GM19043 (cell line): ENCODE measurements at regions not wholly inside any gene's neighbourhood (a gene's known extent, or its start where the extent isn't known, plus 50 kb on each side); places are given as distances from the start of the nearest gene placed in this dataset.
"Not testable (repeated sequence)": the region's sequence is repeated elsewhere in the genome, so short reads cannot be mapped to it uniquely, and the experiment has no call there.

Experiments used
- ATAC-seq: cut with Tn5 transposase; IDR thresholded peaks from one replicate; pipeline ENCODE4 v1.9.1; 2021; ENCODE audit warnings: low read depth; ENCODE audit not compliant: unreplicated experiment

DNA sequence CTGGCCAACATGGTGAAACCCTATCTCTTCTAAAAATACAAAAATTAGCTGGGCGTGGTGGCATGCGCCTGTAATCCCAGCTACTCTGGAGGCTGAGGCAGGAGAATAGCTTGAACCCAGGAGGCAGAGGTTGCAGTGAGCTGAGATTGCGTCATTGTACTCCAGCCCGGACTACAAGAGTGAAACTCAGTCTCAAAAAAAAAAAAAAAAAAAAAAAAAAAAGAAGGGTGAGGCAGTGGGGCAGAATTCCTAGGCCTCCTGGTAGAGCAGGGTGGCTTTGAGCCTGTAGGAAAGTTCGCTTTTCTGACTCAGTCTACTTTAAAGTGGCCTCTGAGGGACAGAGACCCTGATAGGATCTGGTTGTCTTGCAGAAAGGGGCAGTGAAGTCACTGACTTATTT, 60.8 kb upstream of the GTF3A start:
- not testable (repeated sequence) for ATAC-seq

DNA sequence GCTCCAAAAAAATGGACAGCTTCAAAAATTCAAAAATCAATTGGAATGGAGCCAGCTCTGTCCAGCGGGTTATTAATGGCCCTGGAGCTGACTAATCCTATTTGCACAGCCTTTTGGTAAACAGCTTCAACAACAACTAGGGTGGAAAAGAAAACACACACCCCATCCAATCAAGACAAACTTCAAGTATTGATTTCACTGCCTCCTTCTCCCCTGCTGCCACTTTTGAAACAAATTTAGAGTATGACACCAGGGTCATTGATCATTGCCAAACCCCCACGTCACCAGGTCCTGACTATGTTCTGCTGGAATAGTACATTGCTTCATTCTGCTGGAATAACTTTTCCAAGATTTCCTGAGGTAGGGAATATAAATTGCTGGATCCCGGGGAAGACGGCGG, 56.8 kb upstream of the GTF3A start:
- ATAC-seq, result no peak

DNA sequence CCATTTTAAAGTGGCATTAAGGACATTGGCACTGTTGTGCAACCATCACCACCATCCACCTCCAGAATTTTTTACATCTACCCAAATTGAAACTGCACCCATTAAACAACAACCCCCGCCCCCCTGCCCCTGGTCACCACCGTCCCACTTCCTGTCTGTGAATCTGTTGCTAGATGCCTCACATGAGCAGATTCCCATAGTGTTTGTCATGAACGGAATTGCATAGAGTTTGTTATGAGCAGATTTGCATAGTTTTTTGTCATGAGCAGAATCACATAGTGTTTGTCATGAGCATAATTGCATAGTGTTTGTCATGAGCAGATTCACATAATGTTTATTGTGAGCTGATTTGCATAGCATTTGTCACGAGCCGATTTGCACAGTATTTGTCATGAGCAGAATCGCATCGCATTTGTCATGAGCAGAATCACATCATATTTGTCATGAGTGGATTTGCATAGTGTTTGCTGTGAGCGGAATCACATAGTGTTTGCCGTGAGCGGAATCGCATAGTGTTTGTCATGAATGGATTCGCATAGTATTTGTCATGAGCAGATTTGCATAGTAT, 54.0 kb upstream of the GTF3A start:
- no peak for ATAC-seq

DNA sequence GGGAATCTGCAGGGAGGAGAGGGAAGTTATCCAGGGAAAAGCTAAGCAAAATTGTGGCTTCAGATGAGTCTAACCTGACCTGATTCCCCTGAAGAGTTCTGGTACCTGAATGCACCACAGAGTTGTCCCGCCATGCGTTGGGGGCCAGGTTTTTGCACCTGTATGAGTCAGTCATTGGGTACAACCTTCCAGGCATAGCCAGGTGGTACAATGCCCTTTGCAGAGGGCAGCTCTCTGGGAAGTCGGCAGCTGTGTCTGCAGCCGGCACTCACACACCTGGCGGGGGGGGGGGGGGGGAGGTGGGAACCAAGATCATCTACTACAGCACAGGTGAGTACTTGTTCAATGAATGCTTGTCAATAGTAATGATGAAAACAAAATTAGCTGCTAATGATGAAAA, 52.5 kb upstream of the GTF3A start:
- ATAC-seq, result no peak

DNA sequence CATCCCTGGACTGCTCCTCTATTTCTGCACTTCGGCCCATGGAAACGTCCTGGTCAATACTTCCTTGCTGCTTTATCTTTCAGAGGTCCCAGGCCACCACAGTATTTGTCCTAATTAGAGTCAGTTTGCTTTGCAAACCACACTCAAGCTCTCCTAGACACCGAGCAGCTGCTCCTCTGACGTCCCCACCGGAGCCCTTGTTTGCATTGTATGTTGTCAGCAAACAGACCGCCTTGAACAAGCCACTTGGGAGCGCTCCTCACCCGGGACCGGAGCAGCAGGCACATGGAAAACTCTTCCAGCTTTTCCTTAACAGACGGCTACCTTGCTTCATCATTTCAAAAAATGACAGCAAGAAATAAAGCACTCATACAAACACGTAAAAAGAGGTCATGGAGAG, 51.5 kb upstream of the GTF3A start:
- no peak for ATAC-seq

DNA sequence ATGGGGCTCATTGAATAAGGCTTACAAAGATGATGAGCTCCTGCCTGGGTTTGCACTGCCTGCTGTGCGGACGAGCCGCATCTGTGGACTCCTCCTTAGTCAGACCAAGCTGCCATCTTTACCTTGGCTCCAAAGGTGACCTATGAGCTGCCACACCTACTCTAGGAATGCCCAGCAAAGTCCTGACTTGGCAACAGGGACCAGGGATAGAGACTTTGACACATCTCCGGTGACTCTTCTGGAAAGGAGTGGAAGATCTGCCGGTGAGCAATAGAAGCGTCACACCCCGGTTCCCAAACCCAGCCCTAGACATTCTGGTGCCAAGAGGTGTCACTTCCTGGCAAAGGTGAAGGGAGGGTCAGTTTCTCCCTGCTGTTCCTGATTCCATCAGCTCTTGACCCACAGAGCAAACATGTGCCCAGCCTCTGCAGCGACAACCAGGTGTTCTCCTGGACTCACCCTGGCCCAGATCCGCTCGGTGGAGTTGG, 50.2 kb upstream of the GTF3A start:
- ATAC-seq, result no peak
